IMR-90 (cell line): ENCODE measurements at regions not wholly inside any gene's neighbourhood (a gene's known extent, or its start where the extent isn't known, plus 50 kb on each side); places are given as distances from the start of the nearest gene placed in this dataset.

Experiments
- ATAC-seq: fragments of 200-7000 bp; cut with Tn5 transposase; 2 replicates; pipeline ENCODE4 v1.9.1; 2020; ENCODE audit warnings: low read depth, mild to moderate bottlenecking, moderate library complexity
- BruUV-seq: library from RNA; stranded (reverse); fragments of 400-500 nt; replicated peaks from 2 replicates; lab custom pipeline; 2021; lab: Mats Ljungman, UMichigan
- CTCF ChIA-PET: fragments of 300-600 bp; formaldehyde crosslinking; extraction: SDS; loops from one replicate; lab custom pipeline; 2021; ENCODE audit warnings: antibody characterized with exemption; lab: Yijun Ruan, JAX
- POLR2A ChIA-PET: fragments of 300-600 bp; sonication (Branson Sonifier 250); formaldehyde crosslinking; loops from one replicate; lab custom pipeline; 2022; ENCODE audit warnings: antibody characterized with exemption; ENCODE audit not compliant: unreplicated experiment; lab: Charles Lee
- DNase-seq: peaks from one replicate; pipeline ENCODE4 v3.0.0; 2013
- H2AFZ ChIP-seq: replicated peaks from 2 replicates; pipeline ENCODE3; 2013; ENCODE audit warnings: low read length, mild to moderate bottlenecking; ENCODE audit not compliant: poor library complexity
- H2AK5ac ChIP-seq: 2 replicates; pipeline ENCODE4 v1.6.1; 2013; ENCODE audit warnings: low read depth, low read length, inconsistent platforms
- H2AK9ac ChIP-seq: replicated peaks from 2 replicates; pipeline ENCODE3; 2013; ENCODE audit warnings: mild to moderate bottlenecking, low read depth, low read length, moderate library complexity; ENCODE audit not compliant: poor library complexity
- H2BK120ac ChIP-seq: 2 replicates; pipeline ENCODE4 v1.6.1; 2013; ENCODE audit warnings: low read depth, low read length, inconsistent platforms
- H2BK15ac ChIP-seq: 3 replicates; pipeline ENCODE4 v1.6.1; 2013; ENCODE audit warnings: low read depth, low read length, inconsistent platforms
- H2BK20ac ChIP-seq: 2 replicates; pipeline ENCODE4 v1.6.1; 2013; ENCODE audit warnings: low read depth, mild to moderate bottlenecking, inconsistent platforms, low read length, moderate library complexity
- H2BK5ac ChIP-seq: 2 replicates; pipeline ENCODE4 v1.6.1; 2013; ENCODE audit warnings: mild to moderate bottlenecking, low read depth, low read length, inconsistent platforms; ENCODE audit not compliant: poor library complexity, severe bottlenecking
- H3K14ac ChIP-seq: replicated peaks from 2 replicates; pipeline ENCODE4 v1.6.1; 2013; ENCODE audit warnings: low read depth, low read length, inconsistent platforms
- H3K18ac ChIP-seq: 2 replicates; pipeline ENCODE4 v1.6.1; 2013; ENCODE audit warnings: low read depth, low read length, control low read depth
- H3K23ac ChIP-seq: 2 replicates; pipeline ENCODE4 v1.6.1; 2013; ENCODE audit warnings: low read depth, low read length, inconsistent platforms
- H3K27ac ChIP-seq: 2 replicates; pipeline ENCODE4 v1.5.1; 2013; ENCODE audit warnings: mild to moderate bottlenecking, control low read depth, low read length; ENCODE audit not compliant: insufficient read depth
- H3K27me3 ChIP-seq: 2 replicates; pipeline ENCODE4 v1.6.1; 2013; ENCODE audit warnings: low read length; ENCODE audit not compliant: control insufficient read depth, insufficient read depth
- H3K36me3 ChIP-seq: 2 replicates; pipeline ENCODE4 v1.6.1; 2013; ENCODE audit warnings: low read length, mixed read lengths; ENCODE audit not compliant: control insufficient read depth, insufficient read depth
- H3K4ac ChIP-seq: 2 replicates; pipeline ENCODE4 v1.6.1; 2013; ENCODE audit warnings: low read depth, low read length, inconsistent platforms
- H3K4me1 ChIP-seq: 2 replicates; pipeline ENCODE4 v1.6.1; 2013; ENCODE audit warnings: low read length, mixed read lengths; ENCODE audit not compliant: control insufficient read depth, insufficient read depth
- H3K4me2 ChIP-seq: 2 replicates; pipeline ENCODE4 v1.6.1; 2013; ENCODE audit warnings: low read depth, mild to moderate bottlenecking, control low read depth, low read length, moderate library complexity
- H3K4me3 ChIP-seq: 2 replicates; pipeline ENCODE4 v1.5.1; 2013; ENCODE audit warnings: low read depth, mild to moderate bottlenecking, control low read depth, low read length, moderate library complexity; ENCODE audit not compliant: insufficient read depth
- H3K56ac ChIP-seq: 2 replicates; pipeline ENCODE4 v1.6.1; 2013; ENCODE audit warnings: low read length, inconsistent platforms; ENCODE audit not compliant: insufficient read depth; ENCODE audit errors: extremely low read depth
- H3K79me1 ChIP-seq, 2 experiments: 2 replicates each; pipeline ENCODE4 v1.6.1; 2013; ENCODE audit warnings: low read length in 2 of 2, inconsistent platforms in 1 of 2, low read depth in 1 of 2
- H3K9ac ChIP-seq: 2 replicates; pipeline ENCODE4 v1.6.1; 2013; ENCODE audit warnings: low read depth, low read length, control low read depth
- H3K9me1 ChIP-seq: 2 replicates; pipeline ENCODE4 v1.6.1; 2013; ENCODE audit warnings: low read length, inconsistent platforms; ENCODE audit not compliant: insufficient read depth
- H3K9me3 ChIP-seq: 2 replicates; pipeline ENCODE4 v1.6.1; 2013; ENCODE audit warnings: low read length; ENCODE audit not compliant: control insufficient read depth, insufficient read depth
- H4K20me1 ChIP-seq: 2 replicates; pipeline ENCODE4 v1.6.1; 2013; ENCODE audit warnings: low read length, inconsistent platforms; ENCODE audit not compliant: insufficient read depth
- H4K5ac ChIP-seq: 2 replicates; pipeline ENCODE4 v1.6.1; 2013; ENCODE audit warnings: mild to moderate bottlenecking, low read depth, low read length, control low read depth
- H4K8ac ChIP-seq, 2 experiments: 2 replicates each; pipeline ENCODE4 v1.6.1; 2013; ENCODE audit warnings: low read depth in 2 of 2, low read length in 2 of 2, control low read depth in 1 of 2, inconsistent platforms in 1 of 2
- H4K91ac ChIP-seq: 2 replicates; pipeline ENCODE4 v1.6.1; 2013; ENCODE audit warnings: low read depth, low read length, inconsistent platforms; ENCODE audit not compliant: insufficient read depth
- BHLHE40 ChIP-seq: fragments of 150-350 bp; IDR thresholded peaks from 2 replicates; pipeline ENCODE4 v1.6.1; 2016; ENCODE audit warnings: mild to moderate bottlenecking, low read depth, low read length
- CEBPB ChIP-seq: IDR thresholded peaks from 2 replicates; pipeline ENCODE4 v1.6.1; 2012; ENCODE audit warnings: low read depth, low read length, improper control_type of control experiment
- MAFK ChIP-seq: IDR thresholded peaks from 2 replicates; pipeline ENCODE4 v1.6.1; 2012; ENCODE audit warnings: low read depth, low read length, improper control_type of control experiment
- MAZ ChIP-seq: IDR thresholded peaks from 2 replicates; pipeline ENCODE4 v1.6.1; 2012; ENCODE audit warnings: low read depth, mild to moderate bottlenecking, low read length, improper control_type of control experiment, moderate library complexity, borderline replicate concordance
- MXI1 ChIP-seq: IDR thresholded peaks from 2 replicates; pipeline ENCODE4 v1.6.1; 2012; ENCODE audit warnings: low read depth, mild to moderate bottlenecking, low read length, moderate library complexity, borderline replicate concordance
- NFE2L2 ChIP-seq: fragments of 150-350 bp; IDR thresholded peaks from 2 replicates; pipeline ENCODE4 v1.6.1; 2016; ENCODE audit warnings: low read depth, mild to moderate bottlenecking, low read length
- POLR2A ChIP-seq: IDR thresholded peaks from 2 replicates; pipeline ENCODE4 v1.6.1; 2012; ENCODE audit warnings: mild to moderate bottlenecking, low read depth, low read length
- RAD21 ChIP-seq: IDR thresholded peaks from 2 replicates; pipeline ENCODE4 v1.6.1; 2012; ENCODE audit warnings: low read length, improper control_type of control experiment
- WGBS, 2 experiments: methylation state at CpG; one replicate each; pipeline versions ENCODE4 v1.1.5 to v1.1.7; 2013; ENCODE audit warnings: missing lambda C conversion rate in 2 of 2; ENCODE audit not compliant: insufficient read length in 1 of 2; ENCODE audit errors: extremely low coverage in 2 of 2; 5-methylcytosine and 5-hydroxymethylcytosine counted together
- dilution Hi-C: fragments of 300-500 bp; cut with HindIII; formaldehyde crosslinking; loops from one replicate; pipeline ENCODE4 v1.14.3; 2018; ENCODE audit warnings: low sequenced_read_pairs; ENCODE audit not compliant: unreplicated experiment
- in situ Hi-C: fragments of 300-500 bp; cut with MboI; formaldehyde crosslinking; loops from 3 replicates; pipeline ENCODE4 v1.14.3; 2019; ENCODE audit warnings: low sequenced_read_pairs, inconsistent platforms, mixed read lengths
- intact Hi-C: fragments of 100-400 bp; cut with micrococcal nuclease; formaldehyde crosslinking; loops from 2 replicates; pipeline ENCODE4 v1.10.0; 2022

DNA sequence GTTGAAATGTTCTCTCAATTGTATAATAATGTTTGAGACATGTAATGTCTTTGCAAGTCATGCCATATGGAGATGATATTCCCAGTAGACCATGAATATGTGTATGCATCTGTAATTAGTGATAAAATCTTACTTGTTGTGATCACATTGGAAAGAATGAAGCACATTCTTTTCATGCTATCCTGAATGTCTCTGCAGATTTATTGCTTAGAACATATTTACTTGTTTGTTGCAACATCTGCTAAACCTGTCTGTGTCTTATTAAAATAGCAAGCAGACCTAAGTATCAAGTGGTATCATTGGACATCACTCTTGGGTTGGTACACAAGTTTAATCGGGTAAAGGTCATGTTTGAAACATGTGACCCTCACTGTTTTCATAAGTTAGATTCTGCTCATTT, 265.5 kb upstream of the CD180 start:
- DNase-seq = no peak
- H3K36me3 ChIP-seq = no peaks in the 10 kb centered on the region
- intact Hi-C loops = no loop called here
- no peaks in the 10 kb centered on the region for H3K9me3 ChIP-seq
- H2AK5ac ChIP-seq = no peak overlapping the region
- no peak for ATAC-seq
- no peak overlapping the region for H2BK15ac ChIP-seq
- TF ChIP-seq NFE2L2 = no peak
- no peak for TF ChIP-seq MAZ
- no peak for TF ChIP-seq POLR2A
- no peak for TF ChIP-seq MXI1
- TF ChIP-seq MAFK = no peak
- TF ChIP-seq CEBPB = no peak
- no peak for TF ChIP-seq BHLHE40
- no peak for TF ChIP-seq RAD21
- no peak overlapping the region for H4K8ac ChIP-seq
- H3K4ac ChIP-seq = no peak overlapping the region
- H3K14ac ChIP-seq = no peak overlapping the region
- no peak overlapping the region for H4K5ac ChIP-seq
- no peak overlapping the region for H3K23ac ChIP-seq
- no peak overlapping the region for H3K27ac ChIP-seq
- H3K4me1 ChIP-seq = no peaks in the 10 kb centered on the region
- no peaks in the 10 kb centered on the region for H4K20me1 ChIP-seq
- in situ Hi-C loops = no loop called here
- CTCF ChIA-PET = no interaction called here
- BruUV-seq = no TSS peak
- H2AFZ ChIP-seq = no peak overlapping the region
- no peak overlapping the region for H2AK9ac ChIP-seq
- POLR2A ChIA-PET = no interaction called here
- no CpG with 5 or more reads among the region's 1 CpG for WGBS, 2 experiments
- no peak overlapping the region for H3K18ac ChIP-seq
- H2BK120ac ChIP-seq = no peak overlapping the region
- no peaks in the 10 kb centered on the region for H3K9me1 ChIP-seq
- no peak overlapping the region for H2BK5ac ChIP-seq
- no peak overlapping the region for H3K4me3 ChIP-seq
- no peak overlapping the region for H4K91ac ChIP-seq
- no peak overlapping the region for H3K4me2 ChIP-seq
- dilution Hi-C loops = no loop called here
- no peak overlapping the region for H2BK20ac ChIP-seq
- H3K27me3 ChIP-seq = no peaks in the 10 kb centered on the region
- H3K9ac ChIP-seq = no peak overlapping the region
- H3K79me1 ChIP-seq = no peaks in the 10 kb centered on the region
- H3K56ac ChIP-seq = no peak overlapping the region
